HepG2 (cell line): ENCODE measurements at regions not wholly inside any gene's neighbourhood (a gene's known extent, or its start where the extent isn't known, plus 50 kb on each side); places are given as distances from the start of the nearest gene placed in this dataset.

Experiments used
- ATAC-seq: fragments of 200-7000 bp; cut with Tn5 transposase; 3 replicates; pipeline ENCODE4 v1.9.1; 2020; ENCODE audit warnings: mild to moderate bottlenecking, moderate library complexity
- BruUV-seq: library from RNA; stranded (reverse); fragments of 400-500 nt; replicated peaks from 2 replicates; lab custom pipeline; 2021; lab: Mats Ljungman, UMichigan
- CTCF ChIA-PET: fragments of 300-600 bp; formaldehyde crosslinking; extraction: SDS; loops from one replicate; lab custom pipeline; 2021; ENCODE audit warnings: low total read pairs, inconsistent platforms, low intra/inter-chr PET ratio; lab: Yijun Ruan, JAX
- POLR2A ChIA-PET: fragments of 350-600 bp; sonication (Branson Sonifier 250); formaldehyde crosslinking; loops from one replicate; lab custom pipeline; 2020; ENCODE audit warnings: antibody characterized with exemption, inconsistent platforms; lab: Yijun Ruan, JAX
- DNase-seq: peaks from one replicate; pipeline ENCODE4 v3.0.0-alpha.2; 2015; ENCODE audit warnings: low spot score
- FAIRE-seq: peaks from 3 replicates; lab custom pipeline; 2011; peaks lifted over from hg19 to GRCh38; lab: Jason Lieb, UNC
- H2AFZ ChIP-seq: one replicate; pipeline ENCODE4 v1.6.1; 2011; ENCODE audit warnings: low read length, inconsistent platforms
- H3K27ac ChIP-seq: fragments of 300-600 bp; 3 replicates; pipeline ENCODE4 v1.8.0; 2011; ENCODE audit warnings: mixed run types, mild to moderate bottlenecking, mixed read lengths, low read length, inconsistent platforms; ENCODE audit not compliant: insufficient read depth; ENCODE audit errors: extremely low read length
- H3K27me3 ChIP-seq, 2 experiments: fragments of 200-600 bp in 1 of 2; 2 replicates in 1 of 2; 3 replicates in 1 of 2; pipeline versions ENCODE4 v1.6.0 to v1.8.0; 2011; ENCODE audit warnings: low read length in 2 of 2, mild to moderate bottlenecking in 2 of 2, moderate library complexity in 2 of 2, inconsistent platforms in 1 of 2; ENCODE audit not compliant: insufficient read depth in 2 of 2, control insufficient read depth in 1 of 2
- H3K36me3 ChIP-seq, 2 experiments: fragments of 200-600 bp in 1 of 2; replicated peaks in 1 of 2; 2 replicates in 1 of 2; 3 replicates in 1 of 2; pipeline versions ENCODE4 v1.5.1 to v1.8.0; 2011; ENCODE audit warnings: low read length in 2 of 2, inconsistent platforms in 1 of 2; ENCODE audit not compliant: insufficient read depth in 2 of 2, control insufficient read depth in 1 of 2
- H3K4me1 ChIP-seq: 2 replicates; pipeline ENCODE4 v1.5.1; 2012; ENCODE audit warnings: low read length, inconsistent platforms; ENCODE audit not compliant: insufficient read depth
- H3K4me2 ChIP-seq: 2 replicates; pipeline ENCODE4 v1.6.0; 2011; ENCODE audit warnings: low read depth, low read length, inconsistent platforms
- H3K4me3 ChIP-seq, 3 experiments: fragments of 200-600 bp in 1 of 3; sonication (generic), shearing (Covaris generic) in 1 of 3; replicated peaks in 1 of 3; 2 replicates each; pipeline ENCODE4 v1.5.1; 2011 to 2016; ENCODE audit warnings: low read length in 3 of 3, inconsistent platforms in 2 of 3, low read depth in 2 of 3, mild to moderate bottlenecking in 2 of 3, control low read depth in 1 of 3, mixed read lengths in 1 of 3; ENCODE audit not compliant: insufficient read depth in 1 of 3
- H3K79me2 ChIP-seq: one replicate; pipeline ENCODE4 v1.6.1; 2011; ENCODE audit warnings: low read length, inconsistent platforms; ENCODE audit not compliant: insufficient read depth
- H3K9ac ChIP-seq: 2 replicates; pipeline ENCODE4 v1.6.0; 2011; ENCODE audit warnings: mild to moderate bottlenecking, low read depth, low read length, inconsistent platforms; ENCODE audit not compliant: insufficient read depth
- H3K9me3 ChIP-seq: 2 replicates; pipeline ENCODE4 v1.5.1; 2012; ENCODE audit warnings: mild to moderate bottlenecking, low read length
- H4K20me1 ChIP-seq: 2 replicates; pipeline ENCODE4 v1.6.0; 2011; ENCODE audit warnings: inconsistent platforms, mild to moderate bottlenecking, low read length, moderate library complexity; ENCODE audit not compliant: insufficient read depth
- EHMT2 ChIP-seq: fragments of 200-600 bp; sonication (generic); IDR thresholded peaks from 2 replicates; pipeline ENCODE4 v1.7.0; 2017; ENCODE audit warnings: antibody characterized with exemption, low read depth, low read length, borderline replicate concordance
- KLF15 ChIP-seq: sonication (generic); formaldehyde crosslinking; IDR thresholded peaks from 2 replicates; pipeline ENCODE4 v1.8.1; 2023; ENCODE audit warnings: borderline replicate concordance, mild to moderate bottlenecking, inconsistent platforms, missing genetic modification reagents, mixed read lengths
- NFIC ChIP-seq: IDR thresholded peaks from 2 replicates; pipeline ENCODE4 v1.6.1; 2012; ENCODE audit warnings: mild to moderate bottlenecking, low read length, inconsistent platforms
- POLR2G ChIP-seq: fragments of 200-400 bp; formaldehyde crosslinking; IDR thresholded peaks from 2 replicates; pipeline ENCODE4 v1.6.1; 2018; ENCODE audit warnings: mild to moderate bottlenecking, low read depth, low read length, moderate library complexity
- RFX3 ChIP-seq: IDR thresholded peaks from 2 replicates; pipeline ENCODE4 v1.6.1; 2016; ENCODE audit warnings: missing biosample characterization, missing genetic modification reagents
- ZNF691 ChIP-seq: sonication (generic); formaldehyde crosslinking; IDR thresholded peaks from 2 replicates; pipeline ENCODE4 v1.4.0; 2020; ENCODE audit warnings: missing genetic modification reagents, low read depth, mild to moderate bottlenecking, borderline replicate concordance
- ZNF772 ChIP-seq: sonication (generic); formaldehyde crosslinking; IDR thresholded peaks from 2 replicates; pipeline ENCODE4 v1.5.0; 2020; ENCODE audit warnings: mild to moderate bottlenecking, missing genetic modification reagents
- WGBS: methylation state at CpG from one replicate; pipeline ENCODE4 v1.1.6; 2017; ENCODE audit warnings: low lambda C conversion rate; 5-methylcytosine and 5-hydroxymethylcytosine counted together
- in situ Hi-C: cut with HindIII; loops from 2 replicates; pipeline ENCODE4 v1.10.0; 2017; ENCODE audit warnings: low pct_unique_long_range_greater_than_20kb; ENCODE audit not compliant: extremely low pct_ligation_motif_present
- intact Hi-C: fragments of 100-400 bp; cut with micrococcal nuclease; formaldehyde crosslinking; loops from one replicate; pipeline ENCODE4 v1.10.0; 2022; ENCODE audit not compliant: unreplicated experiment

GRCh38 chrX:88605222-88605583, 141.8 kb upstream of the CPXCR1 start (continued):
- TF ChIP-seq NFIC, result peak; percentile 7; the same call in 1 of the 2 replicates
- no peak for TF ChIP-seq RFX3 (CRISPR knock-in tag)
- 0 out of 2 replicates have a peak, but pooled peaks have one; percentile 9 for TF ChIP-seq ZNF691
- TF ChIP-seq ZNF772, result no peak
- TF ChIP-seq POLR2G, result no peak; the same call in 1 of the 2 replicates

GRCh38 chrX:88612870-88613329, 134.1 kb upstream of the CPXCR1 start:
- H3K4me2 ChIP-seq, result peak overlapping the region; percentile 23; the same call in 1 of the 2 replicates
- peak overlapping the region; percentile 92 for H2AFZ ChIP-seq
- CTCF ChIA-PET, result interaction anchor here (0.9 to 2.2 kb wide), 3 partner anchors 187 to 1029 kb away, joined by 3 to 18 read pairs (median 11); no protein-coding TSS in a partner anchor
- H3K9ac ChIP-seq, result peak overlapping the region; percentile 29; the same call in 1 of the 2 replicates
- peak; percentile 1 for DNase-seq
- POLR2A ChIA-PET, result interaction anchor here (0.7 kb wide), 1 partner anchor 185 kb away, joined by 3 read pairs; no protein-coding TSS in a partner anchor
- no peaks in the 10 kb centered on the region for H3K36me3 ChIP-seq
- no peaks in the 10 kb centered on the region for H3K27me3 ChIP-seq
- H3K27ac ChIP-seq, result peak overlapping the region; percentile 66
- H3K79me2 ChIP-seq, result no peaks in the 10 kb centered on the region
- H3K4me3 ChIP-seq, result no peak overlapping the region; a peak in 1 of 6 replicates
- BruUV-seq, result no TSS peak
- intact Hi-C loops (loop anchor here (1.0 to 10.0 kb wide), 5 partner anchors 52 to 1028 kb away; no protein-coding TSS in a partner anchor), in situ Hi-C loops (loop anchor here (10.0 kb wide), 1 partner anchor 478 kb away; no protein-coding TSS in a partner anchor)
- 44% methylated on average over 2 of the region's 4 CpGs for WGBS
- H3K4me1 ChIP-seq, result peaks cover 12% of the 10 kb centered on the region
- FAIRE-seq, result no peak
- peak; percentile 68 for ATAC-seq
- TF ChIP-seq KLF15 (no peak), EHMT2 (0 out of 2 replicates have a peak, but pooled peaks have one; percentile 26)
- no peaks in the 10 kb centered on the region for H3K9me3 ChIP-seq
- H4K20me1 ChIP-seq, result no peaks in the 10 kb centered on the region
